Upper lobe of left lung (tissue), 6 donors: ENCODE measurements at regions not wholly inside any gene's neighbourhood (a gene's known extent, or its start where the extent isn't known, plus 50 kb on each side); places are given as distances from the start of the nearest gene placed in this dataset.
"Not testable (repeated sequence)": the region's sequence is repeated elsewhere in the genome, so short reads cannot be mapped to it uniquely, and the experiment has no call there.

Experiments
- ATAC-seq, 2 donors: fragments of 200-7000 bp; cut with Tn5 transposase; one replicate each; pipeline ENCODE4 v1.9.1; 2022; ENCODE audit warnings: mild to moderate bottlenecking in 2 of 2, moderate library complexity in 2 of 2; ENCODE audit not compliant: low FRiP score in 2 of 2
- DNase-seq, 2 donors: peaks; one replicate each; pipeline ENCODE4 v3.0.0-alpha.2; 2019 to 2020
- H3K27ac ChIP-seq, 4 donors: fragments of 200-600 bp; sonication (generic); one replicate each; pipeline ENCODE4 v1.5.1; 2016 to 2019
- H3K27me3 ChIP-seq, 4 donors: fragments of 200-600 bp; sonication (generic); one replicate each; pipeline ENCODE4 v1.5.1; 2017 to 2019
- H3K36me3 ChIP-seq, 4 donors: fragments of 200-600 bp; sonication (generic); one replicate each; pipeline ENCODE4 v1.5.1; 2016 to 2019
- H3K4me1 ChIP-seq, 4 donors: fragments of 200-600 bp; sonication (generic); one replicate each; pipeline ENCODE4 v1.5.1; 2018 to 2019
- H3K4me3 ChIP-seq, 4 donors: fragments of 200-600 bp; sonication (generic); one replicate each; pipeline ENCODE4 v1.5.1; 2017 to 2019; ENCODE audit warnings: mild to moderate bottlenecking in 2 of 4, moderate library complexity in 1 of 4
- H3K9me3 ChIP-seq, 4 donors: fragments of 200-600 bp; sonication (generic); one replicate each; pipeline ENCODE4 v1.5.1; 2018 to 2019
- EP300 ChIP-seq, 4 donors: sonication (generic); formaldehyde crosslinking; IDR thresholded peaks; one replicate each; pipeline ENCODE4 v1.5.1; 2017; ENCODE audit warnings: antibody characterized with exemption in 4 of 4, control low read depth in 2 of 4
- POLR2A ChIP-seq, 4 donors: fragments of 450-650 bp; IDR thresholded peaks; one replicate each; pipeline ENCODE4 v1.5.1; 2016 to 2017; ENCODE audit warnings: antibody characterized with exemption in 4 of 4, mild to moderate bottlenecking in 2 of 4
- POLR2AphosphoS5 ChIP-seq, 2 donors: sonication (generic); formaldehyde crosslinking; IDR thresholded peaks; one replicate each; pipeline ENCODE4 v1.5.1; 2017; ENCODE audit warnings: antibody characterized with exemption in 2 of 2
- WGBS, 2 donors: methylation state at CpG; one replicate each; pipeline ENCODE4 v1.1.5; 2017 to 2018; 5-methylcytosine and 5-hydroxymethylcytosine counted together
- TF ChIP-seq, protein P1 (sequence below), 6 experiments: fragments of 450-650 bp in 4 of 6; fragments of 200-600 bp in 2 of 6; sonication (generic) in 2 of 6; IDR thresholded peaks; one replicate each; pipeline ENCODE4 v1.5.1; 2016 to 2019; ENCODE audit warnings: antibody characterized with exemption in 6 of 6
- donor health status: DM: no; HTN: no; CAD: no; lungs with moderate emphysema.
- donor health status: DM: no; HTN: yes; CAD: no; lungs with severe emphysema.

DNA sequence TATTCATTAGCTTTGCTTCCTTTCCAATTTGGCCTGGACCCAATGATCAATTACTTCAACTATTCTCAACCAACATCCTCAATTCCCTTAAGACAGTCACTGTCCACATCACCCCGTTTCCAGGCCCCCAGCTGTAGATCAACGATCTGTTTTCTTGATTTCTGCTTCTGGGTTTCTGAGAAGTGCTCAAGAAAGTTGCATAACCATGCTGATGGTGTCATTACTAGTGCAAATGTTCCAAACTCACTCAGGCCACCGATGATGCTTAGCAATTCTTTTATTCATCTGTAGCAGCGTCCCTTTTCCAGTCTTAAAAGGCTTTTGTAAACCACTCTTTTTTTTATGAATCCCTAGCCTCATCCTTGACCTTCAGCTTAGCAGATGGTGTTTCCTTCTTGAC is 155.8 kb upstream of the PTGFR start:
- Histone ChIP-seq H3K9me3 (no peaks in the 10 kb centered on the region), H3K36me3 (no peaks in the 10 kb centered on the region), H3K27me3 (no peaks in the 10 kb centered on the region), H3K4me3 (no peak overlapping the region), H3K27ac (no peak overlapping the region), H3K4me1 (no peaks in the 10 kb centered on the region)
- TF ChIP-seq EP300 (IDR thresholded peaks at IDR 0.05) (no peak), POLR2AphosphoS5 (IDR thresholded peaks at IDR 0.05) (no peak), POLR2A (IDR thresholded peaks at IDR 0.05) (no peak)
- TF ChIP-seq, protein P1, sequence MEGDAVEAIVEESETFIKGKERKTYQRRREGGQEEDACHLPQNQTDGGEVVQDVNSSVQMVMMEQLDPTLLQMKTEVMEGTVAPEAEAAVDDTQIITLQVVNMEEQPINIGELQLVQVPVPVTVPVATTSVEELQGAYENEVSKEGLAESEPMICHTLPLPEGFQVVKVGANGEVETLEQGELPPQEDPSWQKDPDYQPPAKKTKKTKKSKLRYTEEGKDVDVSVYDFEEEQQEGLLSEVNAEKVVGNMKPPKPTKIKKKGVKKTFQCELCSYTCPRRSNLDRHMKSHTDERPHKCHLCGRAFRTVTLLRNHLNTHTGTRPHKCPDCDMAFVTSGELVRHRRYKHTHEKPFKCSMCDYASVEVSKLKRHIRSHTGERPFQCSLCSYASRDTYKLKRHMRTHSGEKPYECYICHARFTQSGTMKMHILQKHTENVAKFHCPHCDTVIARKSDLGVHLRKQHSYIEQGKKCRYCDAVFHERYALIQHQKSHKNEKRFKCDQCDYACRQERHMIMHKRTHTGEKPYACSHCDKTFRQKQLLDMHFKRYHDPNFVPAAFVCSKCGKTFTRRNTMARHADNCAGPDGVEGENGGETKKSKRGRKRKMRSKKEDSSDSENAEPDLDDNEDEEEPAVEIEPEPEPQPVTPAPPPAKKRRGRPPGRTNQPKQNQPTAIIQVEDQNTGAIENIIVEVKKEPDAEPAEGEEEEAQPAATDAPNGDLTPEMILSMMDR (IDR thresholded peaks at IDR 0.05), result no peak
- 33 to 58% methylated on average over 4 of the region's 4 CpGs for WGBS, 2 donors
- ATAC-seq (peak in 1 of 2 donors; percentile 81), DNase-seq (no peak)

DNA sequence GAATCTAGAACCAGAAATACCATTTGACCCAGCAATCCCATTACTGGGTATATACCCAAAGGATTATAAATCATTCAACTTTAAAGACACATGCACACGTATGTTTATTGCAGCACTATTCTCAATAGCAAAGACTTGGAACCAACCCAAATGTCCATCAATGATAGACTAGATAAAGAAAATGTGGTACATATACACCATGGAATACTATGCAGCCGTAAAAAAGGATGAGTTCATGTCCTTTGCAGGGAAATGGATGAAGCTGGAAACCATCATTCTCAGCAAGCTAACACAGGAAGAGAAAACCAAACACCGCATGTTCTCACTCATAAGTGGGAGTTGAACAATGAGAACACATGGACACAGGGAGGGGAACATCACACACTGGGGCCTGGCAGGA is 154.0 kb upstream of the PTGFR start:
- not testable (repeated sequence) for H3K36me3 ChIP-seq

DNA sequence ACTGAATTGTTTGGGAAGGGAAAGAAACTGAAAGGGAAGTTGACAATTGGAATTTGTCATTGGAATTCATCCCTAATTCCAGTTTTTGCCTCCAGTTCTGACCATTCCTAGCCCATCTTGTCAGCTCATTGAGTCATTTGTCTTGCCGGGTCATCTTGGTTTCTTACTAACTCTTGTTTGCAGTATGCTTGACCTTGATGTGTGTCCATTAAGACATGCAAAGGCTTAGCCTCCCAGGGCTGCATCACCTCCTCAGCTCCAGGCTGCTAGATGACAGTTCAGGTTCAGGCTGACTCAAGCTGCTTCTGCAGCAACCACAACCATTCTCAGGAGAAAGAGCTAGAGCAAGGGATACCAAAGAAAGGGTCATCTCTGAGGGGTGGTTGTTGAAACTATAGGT is 151.3 kb upstream of the PTGFR start:
- TF ChIP-seq, protein P1 (IDR thresholded peaks at IDR 0.05), result no peak
- no peak for TF ChIP-seq EP300 (IDR thresholded peaks at IDR 0.05)
- no peak for TF ChIP-seq POLR2A (IDR thresholded peaks at IDR 0.05)
- no peak for TF ChIP-seq POLR2AphosphoS5 (IDR thresholded peaks at IDR 0.05)
- WGBS, 2 donors, result 77 to 100% methylated on average over 1 of the region's 1 CpG
- Histone ChIP-seq H3K4me1 (no peaks in the 10 kb centered on the region), H3K9me3 (no peaks in the 10 kb centered on the region), H3K36me3 (no peaks in the 10 kb centered on the region), H3K27me3 (no peaks in the 10 kb centered on the region), H3K4me3 (no peak overlapping the region), H3K27ac (no peak overlapping the region)
- ATAC-seq, result no peak
- DNase-seq, result no peak

More for the DNA sequence above, 154.0 kb upstream of the PTGFR start:
- WGBS, 2 donors, result 87 to 89% methylated on average over 3 of the region's 3 CpGs
- H3K4me3 ChIP-seq, H3K4me1 ChIP-seq, ATAC-seq, H3K27ac ChIP-seq, DNase-seq, H3K9me3 ChIP-seq, H3K27me3 ChIP-seq: not testable (repeated sequence)

DNA sequence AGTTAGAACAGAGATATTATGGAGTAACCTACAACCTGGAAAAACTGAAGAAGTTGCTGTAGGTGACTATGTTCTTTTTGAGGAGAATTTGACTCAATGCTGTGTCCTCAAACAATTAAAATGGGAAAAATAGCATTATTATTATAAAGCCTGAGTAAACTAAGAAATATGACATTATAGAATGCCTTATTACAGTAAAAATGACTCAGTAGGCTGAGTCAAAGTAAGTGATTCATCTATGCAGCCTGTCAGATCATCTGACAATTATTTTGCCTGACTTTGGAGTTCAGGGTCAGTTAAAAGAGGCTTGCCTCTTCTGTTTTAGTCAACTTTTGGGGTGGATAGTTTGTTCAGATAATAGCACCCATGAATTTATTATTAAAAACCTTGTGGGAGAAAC is 150.8 kb upstream of the PTGFR start:
- H3K9me3 ChIP-seq, result no peaks in the 10 kb centered on the region
- H3K4me3 ChIP-seq, result no peak overlapping the region
- H3K27ac ChIP-seq, result no peak overlapping the region
- H3K36me3 ChIP-seq, result no peaks in the 10 kb centered on the region
- TF ChIP-seq POLR2A (IDR thresholded peaks at IDR 0.05) (no peak), POLR2AphosphoS5 (IDR thresholded peaks at IDR 0.05) (no peak), EP300 (IDR thresholded peaks at IDR 0.05) (no peak)
- TF ChIP-seq, protein P1 (IDR thresholded peaks at IDR 0.05), result no peak
- ATAC-seq, result peak in 1 of 2 donors; percentile 41
- no peaks in the 10 kb centered on the region for H3K4me1 ChIP-seq
- H3K27me3 ChIP-seq, result no peaks in the 10 kb centered on the region
- DNase-seq, result no peak

DNA sequence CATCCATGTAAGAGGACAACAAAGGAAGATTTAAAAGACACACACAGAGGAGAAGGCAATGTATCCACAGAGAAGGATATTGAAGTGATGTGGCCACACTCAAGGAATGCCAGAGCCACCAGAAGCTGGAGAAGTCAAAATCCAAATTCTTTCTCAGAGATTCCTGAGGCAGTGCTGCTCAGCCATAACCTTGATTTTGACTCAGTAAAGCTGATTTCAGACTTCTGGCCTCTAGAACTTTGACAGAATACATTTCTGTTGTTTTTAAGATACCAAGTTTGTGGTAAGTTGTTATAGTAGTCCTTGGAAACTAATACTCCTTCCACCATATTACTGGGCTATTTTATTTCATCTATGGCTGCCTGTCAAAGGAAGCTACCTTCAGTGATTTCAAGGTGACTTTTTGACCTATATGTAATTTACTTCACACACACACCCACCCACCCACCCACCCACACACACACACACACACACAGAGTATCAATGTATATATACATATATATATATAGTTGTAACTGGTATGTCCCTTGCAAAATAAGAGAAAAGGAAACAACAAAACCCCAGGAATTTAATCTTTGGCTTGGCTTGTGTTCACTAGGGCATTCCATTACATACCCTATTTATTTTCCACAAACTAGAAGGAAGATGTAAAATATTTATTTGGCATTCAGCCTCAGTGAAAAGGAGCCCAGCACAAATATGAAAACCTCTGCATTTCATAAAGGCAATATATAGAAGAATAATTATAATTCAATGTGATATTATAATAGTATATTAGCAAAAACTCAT is 142.1 kb upstream of the PTGFR start:
- H3K4me3 ChIP-seq, result no peak overlapping the region
- H3K36me3 ChIP-seq, result no peaks in the 10 kb centered on the region
- no peaks in the 10 kb centered on the region for H3K9me3 ChIP-seq
- peaks cover 0 to 5% (median 0%) of the 10 kb centered on the region in 4 donors for H3K4me1 ChIP-seq
- no peak for ATAC-seq
- TF ChIP-seq POLR2AphosphoS5 (IDR thresholded peaks at IDR 0.05) (no peak), POLR2A (IDR thresholded peaks at IDR 0.05) (no peak), EP300 (IDR thresholded peaks at IDR 0.05) (no peak)
- TF ChIP-seq, protein P1 (IDR thresholded peaks at IDR 0.05), result no peak
- H3K27me3 ChIP-seq, result no peaks in the 10 kb centered on the region
- no peak for DNase-seq
- no peak overlapping the region for H3K27ac ChIP-seq
